HEK293T (cell line): ENCODE measurements at regions not wholly inside any gene's neighbourhood (a gene's known extent, or its start where the extent isn't known, plus 50 kb on each side); places are given as distances from the start of the nearest gene placed in this dataset.

Experiments
- CTCF ChIA-PET: fragments of 350-600 bp; formaldehyde crosslinking; extraction: SDS; loops from one replicate; lab custom pipeline; 2021; ENCODE audit warnings: antibody characterized with exemption, inconsistent platforms; lab: Yijun Ruan, JAX
- POLR2A ChIA-PET: fragments of 350-600 bp; formaldehyde crosslinking; extraction: SDS; loops from one replicate; lab custom pipeline; 2020; ENCODE audit warnings: antibody characterized with exemption, inconsistent platforms; lab: Yijun Ruan, JAX
- DNase-seq: peaks from one replicate; pipeline ENCODE4 v3.0.0; 2012; ENCODE audit warnings: mixed read lengths; ENCODE audit errors: extremely low spot score
- ARNT ChIP-seq: fragments of 450-650 bp; IDR thresholded peaks from 2 replicates; pipeline ENCODE4 v1.6.1; 2017; ENCODE audit warnings: mild to moderate bottlenecking
- BHLHE40 ChIP-seq: fragments of 450-650 bp; IDR thresholded peaks from 2 replicates; pipeline ENCODE4 v1.6.1; 2016; ENCODE audit warnings: mild to moderate bottlenecking, moderate library complexity, borderline replicate concordance
- CTBP1 ChIP-seq: fragments of 450-650 bp; IDR thresholded peaks from 2 replicates; pipeline ENCODE4 v1.6.1; 2016; ENCODE audit warnings: borderline replicate concordance
- ELF4 ChIP-seq: fragments of 450-650 bp; IDR thresholded peaks from 2 replicates; pipeline ENCODE4 v1.6.1; 2017; ENCODE audit warnings: antibody characterized with exemption
- FOXA1 ChIP-seq: fragments of 450-650 bp; IDR thresholded peaks from 2 replicates; pipeline ENCODE4 v1.6.1; 2016; ENCODE audit warnings: mild to moderate bottlenecking
- FOXK2 ChIP-seq: fragments of 450-650 bp; IDR thresholded peaks from 2 replicates; pipeline ENCODE4 v1.6.1; 2016; ENCODE audit warnings: mild to moderate bottlenecking
- FOXM1 ChIP-seq: fragments of 450-650 bp; IDR thresholded peaks from 2 replicates; pipeline ENCODE4 v1.6.1; 2017; ENCODE audit warnings: mild to moderate bottlenecking, borderline replicate concordance
- HDGF ChIP-seq: fragments of 450-650 bp; IDR thresholded peaks from 2 replicates; pipeline ENCODE4 v1.6.1; 2017; ENCODE audit warnings: antibody characterized with exemption, borderline replicate concordance
- L3MBTL2 ChIP-seq: fragments of 450-650 bp; conservative IDR thresholded peaks from 2 replicates; pipeline ENCODE4 v1.6.1; 2016; ENCODE audit warnings: mild to moderate bottlenecking
- LEF1 ChIP-seq: fragments of 450-650 bp; IDR thresholded peaks from 2 replicates; pipeline ENCODE4 v1.6.1; 2017; ENCODE audit warnings: mild to moderate bottlenecking, borderline replicate concordance
- NFRKB ChIP-seq: fragments of 450-650 bp; IDR thresholded peaks from 2 replicates; pipeline ENCODE4 v1.6.1; 2016; ENCODE audit warnings: mild to moderate bottlenecking, moderate library complexity
- PKNOX1 ChIP-seq: fragments of 450-650 bp; IDR thresholded peaks from 2 replicates; pipeline ENCODE4 v1.6.1; 2016
- SP1 ChIP-seq: fragments of 450-650 bp; IDR thresholded peaks from 2 replicates; pipeline ENCODE4 v1.6.1; 2017
- SUZ12 ChIP-seq: fragments of 450-650 bp; IDR thresholded peaks from 2 replicates; pipeline ENCODE4 v1.6.1; 2016; ENCODE audit warnings: mild to moderate bottlenecking
- TARDBP ChIP-seq: fragments of 450-650 bp; IDR thresholded peaks from 2 replicates; pipeline ENCODE4 v1.6.1; 2016
- ZNF384 ChIP-seq: fragments of 450-650 bp; IDR thresholded peaks from 2 replicates; pipeline ENCODE4 v1.6.1; 2016

GRCh38 chr3:74518610-74519009, 95.8 kb downstream of the CNTN3 start:
- TF ChIP-seq ELF4 (no peak), FOXM1 (no peak), FOXA1 (no peak), L3MBTL2 (no peak), NFRKB (no peak), ZNF384 (no peak), BHLHE40 (no peak), SUZ12 (no peak), LEF1 (no peak), SP1 (no peak), ARNT (no peak), PKNOX1 (no peak)
- ChIA-PET POLR2A (no interaction called here), CTCF (no interaction called here)
- DNase-seq, result no peak

DNA sequence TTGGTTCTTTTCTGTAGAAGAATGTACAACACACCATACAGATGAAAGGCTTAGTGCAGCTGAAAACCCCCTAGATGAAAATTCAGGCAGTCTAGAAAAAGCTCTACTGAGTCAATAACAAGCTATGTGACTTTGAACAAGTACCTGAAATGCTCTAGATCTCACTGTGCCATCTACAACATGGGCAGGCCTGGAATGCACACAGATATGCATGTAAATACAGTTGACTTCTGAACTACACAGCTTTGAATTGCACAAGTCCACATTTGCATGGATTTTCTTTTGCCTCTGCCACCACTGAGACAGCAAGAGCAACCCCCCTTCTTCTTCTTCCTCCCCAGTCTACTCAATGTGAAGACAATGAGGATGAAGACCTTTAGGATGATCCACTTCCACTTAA, 98.4 kb downstream of the CNTN3 start:
- POLR2A ChIA-PET, result no interaction called here
- no peak for DNase-seq
- CTCF ChIA-PET, result no interaction called here
- TF ChIP-seq FOXK2, result no peak
- no peak for TF ChIP-seq ELF4
- TF ChIP-seq ZNF384, result no peak
- no peak for TF ChIP-seq ARNT
- no peak for TF ChIP-seq BHLHE40
- TF ChIP-seq PKNOX1, result no peak
- TF ChIP-seq FOXM1, result no peak
- no peak for TF ChIP-seq HDGF
- no peak for TF ChIP-seq L3MBTL2

DNA sequence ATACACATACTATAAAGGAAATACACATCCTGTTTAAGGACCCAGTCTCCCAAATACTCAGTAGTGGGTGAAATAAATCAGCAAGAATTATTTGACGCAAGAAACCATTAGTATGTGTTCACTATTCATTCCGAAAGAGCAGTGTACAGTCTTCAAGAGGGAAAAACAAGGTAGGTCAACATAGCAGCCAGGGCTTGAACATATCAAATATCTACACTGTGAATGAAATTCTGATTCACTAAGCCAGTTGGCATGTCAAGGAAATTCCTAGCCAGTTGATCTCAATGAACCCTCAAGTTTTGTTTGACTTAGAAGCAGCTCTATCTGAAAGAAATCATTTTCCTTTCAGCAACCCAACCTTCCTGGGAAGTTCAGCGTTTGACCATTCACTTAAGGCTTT, 99.0 kb downstream of the CNTN3 start:
- TF ChIP-seq FOXM1 (no peak), TARDBP (no peak), LEF1 (no peak), ARNT (no peak), L3MBTL2 (no peak), BHLHE40 (no peak), CTBP1 (no peak), FOXK2 (no peak), SP1 (no peak), SUZ12 (no peak), FOXA1 (no peak)
- DNase-seq, result no peak
- ChIA-PET CTCF (no interaction called here), POLR2A (no interaction called here)

DNA sequence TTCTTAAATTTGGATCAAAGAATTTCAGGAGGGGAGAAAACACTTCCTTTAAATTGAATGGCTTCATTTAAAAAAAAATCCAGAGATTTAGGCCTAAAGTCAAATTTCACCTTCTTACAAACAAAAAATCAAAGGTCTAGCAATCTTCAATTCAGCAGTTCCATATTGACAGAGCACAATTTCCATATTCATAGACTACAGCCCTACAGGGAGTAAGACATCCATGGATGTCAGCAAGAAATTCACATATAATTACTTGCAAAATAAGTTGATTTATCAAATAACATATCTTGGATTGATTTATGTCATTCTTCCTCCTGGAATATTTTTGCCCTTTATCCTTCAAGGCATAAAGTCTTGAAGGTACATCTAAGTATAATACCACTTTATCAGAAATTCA, 103.4 kb downstream of the CNTN3 start:
- POLR2A ChIA-PET, result no interaction called here

GRCh38 chr3:74510261-74510818, 104.1 kb downstream of the CNTN3 start:
- TF ChIP-seq FOXA1 (no peak), HDGF (no peak), CTBP1 (no peak), ELF4 (no peak), ZNF384 (no peak), PKNOX1 (no peak)
- ChIA-PET CTCF (no interaction called here), POLR2A (no interaction called here)
- no peak for DNase-seq

More for the DNA sequence above, 103.4 kb downstream of the CNTN3 start:
- TF ChIP-seq FOXA1 (no peak), NFRKB (no peak), SP1 (no peak), BHLHE40 (no peak), HDGF (no peak), ARNT (no peak), ELF4 (no peak), FOXK2 (no peak), LEF1 (no peak), L3MBTL2 (no peak), PKNOX1 (no peak)
- no peak for DNase-seq
- CTCF ChIA-PET, result no interaction called here

DNA sequence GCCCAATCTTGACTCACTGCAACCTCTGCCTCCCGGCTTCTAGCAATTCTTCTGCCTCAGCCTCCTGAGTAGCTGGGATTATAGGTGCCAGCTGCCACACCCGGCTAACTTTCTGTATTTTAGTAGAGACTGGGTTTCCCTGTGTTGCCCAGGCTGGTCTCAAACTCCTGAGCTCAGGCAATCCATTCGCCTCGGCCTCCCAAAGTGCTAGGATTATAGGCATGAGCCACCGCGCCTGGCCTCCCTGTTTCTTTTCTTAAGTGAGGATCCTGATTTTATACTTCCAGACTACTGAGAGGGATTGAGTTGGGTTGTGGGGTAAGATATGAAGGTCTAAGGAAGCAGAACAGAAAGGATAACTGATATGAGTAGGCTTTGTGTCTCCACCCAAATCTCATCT, 106.8 kb downstream of the CNTN3 start:
- CTCF ChIA-PET, result no interaction called here
- TF ChIP-seq HDGF, result no peak
- no peak for TF ChIP-seq PKNOX1
- TF ChIP-seq ZNF384, result no peak
- no peak for TF ChIP-seq SP1
- TF ChIP-seq FOXA1, result no peak
- TF ChIP-seq FOXK2, result no peak
- TF ChIP-seq CTBP1, result no peak
- no peak for TF ChIP-seq LEF1
- TF ChIP-seq BHLHE40, result no peak
- TF ChIP-seq TARDBP, result no peak
- no peak for TF ChIP-seq FOXM1
- TF ChIP-seq NFRKB, result no peak
- no peak for TF ChIP-seq L3MBTL2
- TF ChIP-seq SUZ12, result no peak
- DNase-seq, result no peak
- POLR2A ChIA-PET, result no interaction called here
